Heart right ventricle (tissue), 16 donors: ENCODE measurements at regions not wholly inside any gene's neighbourhood (a gene's known extent, or its start where the extent isn't known, plus 50 kb on each side); places are given as distances from the start of the nearest gene placed in this dataset.

Experiments
- ATAC-seq, 8 donors: fragments of 200-7000 bp; cut with Tn5 transposase; one replicate each; pipeline ENCODE4 v1.9.1; 2020; ENCODE audit warnings: mild to moderate bottlenecking in 8 of 8, moderate library complexity in 8 of 8, moderate number of reproducible peaks in 1 of 8
- DNase-seq, 2 donors: peaks; one replicate each; pipeline ENCODE4 v3.0.0-alpha.2; 2020
- H3K27ac ChIP-seq, 10 donors: fragments of 200-600 bp; sonication (generic) in 2 of 10; one replicate each; pipeline versions ENCODE4 v1.5.0 to v1.8.0; 2020 to 2022; ENCODE audit warnings: mild to moderate bottlenecking in 3 of 10
- H3K27me3 ChIP-seq, 7 donors: fragments of 200-600 bp; one replicate each; pipeline ENCODE4 v1.8.0; 2021 to 2022; ENCODE audit warnings: mild to moderate bottlenecking in 2 of 7
- H3K36me3 ChIP-seq, 9 donors: fragments of 200-600 bp; sonication (generic) in 1 of 9; one replicate each; pipeline versions ENCODE4 v1.5.0 to v1.8.0; 2020 to 2022; ENCODE audit warnings: mild to moderate bottlenecking in 2 of 9
- H3K4me1 ChIP-seq, 9 donors: fragments of 200-600 bp; sonication (generic) in 1 of 9; one replicate each; pipeline versions ENCODE4 v1.5.0 to v1.8.0; 2020 to 2022; ENCODE audit warnings: mild to moderate bottlenecking in 4 of 9
- H3K4me3 ChIP-seq, 10 donors: fragments of 200-600 bp; sonication (generic) in 2 of 10; one replicate each; pipeline versions ENCODE4 v1.5.0 to v1.8.0; 2020 to 2022; ENCODE audit warnings: mild to moderate bottlenecking in 7 of 10, moderate library complexity in 2 of 10
- H3K9me3 ChIP-seq, 11 donors: fragments of 200-600 bp in 10 of 11; sonication (generic) in 2 of 11; one replicate each; pipeline versions ENCODE4 v1.5.0 to v1.8.0; 2013 to 2022; ENCODE audit warnings: mild to moderate bottlenecking in 2 of 11, control low read depth in 1 of 11, moderate library complexity in 1 of 11
- WGBS, 2 donors: extraction: QIAGEN DNeasy Blood & Tissue Kit; methylation state at CpG; one replicate each; pipeline ENCODE4 v1.1.7; 2013; ENCODE audit warnings: inconsistent platforms in 1 of 2; 5-methylcytosine and 5-hydroxymethylcytosine counted together
- intact Hi-C, 10 donors: fragments of 100-400 bp; cut with DNase I; formaldehyde crosslinking; loops; one replicate each; pipeline versions ENCODE4 v1.11.1 to v1.14.2; 2022
- TF ChIP-seq, protein P1 (sequence below), 9 donors: fragments of 200-600 bp; sonication (generic) in 2 of 9; IDR thresholded peaks; one replicate each; pipeline versions ENCODE4 v1.5.0 to v1.8.0; 2021 to 2022; ENCODE audit warnings: antibody characterized with exemption in 9 of 9, mild to moderate bottlenecking in 5 of 9, moderate library complexity in 1 of 9
- donor health status: Arrhythmogenic right ventricular cardiomyopathy.
- donor health status: ischemic (EF 13 %, LVEDD 7.1; RV severe dilation, severe dysfunction).
- donor health status: healthy with polysubstance abuse.
- donor health status: DM: no; HTN: yes; CAD: no.
- donor health status: DM: no; HTN: no; CAD: no.
- donor health status: ischemic (EF 25% LVEDD 6.9; RV normal size, moderate dysfunction).
- donor health status: ischemic (EF 25% LVEDD 5.7; RV mildly dilated, moderate dysfunction).
- donor health status: healthy.
- donor health status: DM: yes; HTN: yes; CAD: no.
- donor health status: Ischemic cardiomyopathy.
- donor health status: ischemic (EF 35%, LVEDD 5.7; RV mildly dilated, moderate dysfunction).
- donor health status: nonischemic (EF 11% LVEDD 7.7; RV severe dilation, severe dysfunction).
- donor health status: DM: yes; HTN: yes; CAD: no.
- donor health status: PGD.
- donor health status: ischemic (EF 29% LVEDD 5.4; RV normal size, mild dysfunction).
- donor health status: nonischemic (EF 23%, LVEDD 6.1; RV moderate dilation, normal function).

DNA sequence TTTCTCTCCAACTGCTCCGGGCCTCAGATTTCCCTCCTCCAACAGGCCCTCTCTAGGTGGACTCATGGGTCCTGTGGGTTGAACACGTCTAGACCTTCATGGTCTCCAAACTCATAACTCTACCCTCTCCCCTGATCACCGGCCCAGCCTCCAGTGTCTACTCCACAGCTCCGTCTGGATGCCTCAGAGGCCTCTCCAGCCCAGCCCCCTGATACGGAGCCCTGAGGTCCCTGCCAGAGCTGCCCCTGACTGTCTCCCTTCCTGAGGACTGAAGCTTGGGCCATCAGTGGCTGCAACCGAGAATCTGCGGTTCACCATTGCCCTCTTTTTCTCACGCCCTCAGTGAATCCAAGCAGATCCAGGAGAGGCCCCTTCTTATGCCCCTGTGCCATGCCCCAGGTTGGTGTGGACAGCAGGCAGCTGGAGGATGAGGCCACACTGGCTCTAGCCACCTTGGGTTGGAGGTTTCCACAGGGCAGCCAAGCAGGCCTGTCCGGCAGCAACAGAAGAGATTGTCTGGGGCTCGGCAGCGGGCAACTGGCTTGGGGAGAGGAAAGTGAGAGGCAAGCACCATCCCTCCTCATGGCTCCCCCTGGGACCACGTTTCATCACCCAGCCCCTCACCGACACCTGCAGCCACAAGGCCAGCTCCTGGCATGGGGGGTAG lies 104.6 kb upstream of the FGF3 start:
- DNase-seq, result no peak
- Histone ChIP-seq H3K4me1 (peaks cover 0 to 19% (median 6%) of the 10 kb centered on the region in 9 donors), H3K4me3 (no peak overlapping the region), H3K9me3 (no peaks in the 10 kb centered on the region), H3K36me3 (no peaks in the 10 kb centered on the region), H3K27ac (no peak overlapping the region), H3K27me3 (peaks cover 0 to 51% (median 35%) of the 10 kb centered on the region in 7 donors)
- ATAC-seq, result no peak
- 87 to 91% methylated on average over 13 of the region's 13 CpGs for WGBS, 2 donors
- intact Hi-C loops, result loop anchor here in 1 of 10 donors (10.0 kb wide), 1 partner anchor 171 kb away; no protein-coding TSS in a partner anchor
- TF ChIP-seq, protein P1, sequence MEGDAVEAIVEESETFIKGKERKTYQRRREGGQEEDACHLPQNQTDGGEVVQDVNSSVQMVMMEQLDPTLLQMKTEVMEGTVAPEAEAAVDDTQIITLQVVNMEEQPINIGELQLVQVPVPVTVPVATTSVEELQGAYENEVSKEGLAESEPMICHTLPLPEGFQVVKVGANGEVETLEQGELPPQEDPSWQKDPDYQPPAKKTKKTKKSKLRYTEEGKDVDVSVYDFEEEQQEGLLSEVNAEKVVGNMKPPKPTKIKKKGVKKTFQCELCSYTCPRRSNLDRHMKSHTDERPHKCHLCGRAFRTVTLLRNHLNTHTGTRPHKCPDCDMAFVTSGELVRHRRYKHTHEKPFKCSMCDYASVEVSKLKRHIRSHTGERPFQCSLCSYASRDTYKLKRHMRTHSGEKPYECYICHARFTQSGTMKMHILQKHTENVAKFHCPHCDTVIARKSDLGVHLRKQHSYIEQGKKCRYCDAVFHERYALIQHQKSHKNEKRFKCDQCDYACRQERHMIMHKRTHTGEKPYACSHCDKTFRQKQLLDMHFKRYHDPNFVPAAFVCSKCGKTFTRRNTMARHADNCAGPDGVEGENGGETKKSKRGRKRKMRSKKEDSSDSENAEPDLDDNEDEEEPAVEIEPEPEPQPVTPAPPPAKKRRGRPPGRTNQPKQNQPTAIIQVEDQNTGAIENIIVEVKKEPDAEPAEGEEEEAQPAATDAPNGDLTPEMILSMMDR (IDR thresholded peaks at IDR 0.05), result no peak

DNA sequence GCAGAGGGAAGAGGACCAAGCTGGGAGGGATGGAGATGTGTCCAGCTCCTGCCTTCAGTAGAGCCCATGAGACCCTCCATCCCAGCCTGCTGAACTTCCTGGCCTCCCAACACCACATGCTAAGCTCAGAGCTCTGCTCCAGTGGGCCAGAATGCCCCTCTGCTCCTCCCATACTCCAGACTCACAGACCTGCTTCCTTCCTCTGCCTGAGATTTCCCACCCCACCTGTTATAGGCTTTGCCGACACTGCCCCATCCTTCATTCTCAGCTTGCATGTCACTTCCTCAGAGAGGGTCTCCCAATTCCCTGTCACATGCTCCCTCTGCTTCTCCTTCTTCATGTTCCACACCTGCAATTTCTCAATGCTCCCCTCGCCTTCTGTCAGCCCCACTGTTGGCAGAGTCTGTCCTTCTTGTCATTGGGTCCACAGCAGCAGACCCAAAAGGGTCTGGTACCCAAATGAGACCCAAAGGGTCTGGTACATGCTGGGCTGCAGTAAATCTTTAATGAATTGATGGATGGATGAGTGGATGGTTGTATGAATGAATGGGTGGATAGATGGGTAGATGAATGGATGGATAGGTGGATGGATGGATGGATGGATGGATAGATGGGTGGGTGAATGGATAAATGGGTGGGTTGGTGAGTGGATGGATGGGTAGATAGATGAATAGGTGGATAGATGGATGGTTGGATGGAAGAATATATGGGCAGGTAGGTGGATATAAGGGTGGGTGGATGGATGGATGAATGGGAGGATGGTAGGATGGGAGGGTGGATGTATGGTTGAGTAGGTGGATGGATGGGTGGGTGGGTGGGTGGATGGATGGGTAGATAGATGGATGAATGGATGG lies 105.3 kb upstream of the FGF3 start:
- Histone ChIP-seq H3K9me3 (peaks cover 0 to 4% (median 0%) of the 10 kb centered on the region in 11 donors), H3K27me3 (peaks cover 0 to 46% (median 35%) of the 10 kb centered on the region in 7 donors), H3K4me1 (peaks cover 0 to 12% (median 0%) of the 10 kb centered on the region in 9 donors), H3K27ac (no peak overlapping the region), H3K36me3 (no peaks in the 10 kb centered on the region), H3K4me3 (no peak overlapping the region)
- WGBS, 2 donors, result 72 to 74% methylated on average over 2 of the region's 2 CpGs
- DNase-seq (no peak), ATAC-seq (no peak)
- TF ChIP-seq, protein P1 (IDR thresholded peaks at IDR 0.05), result no peak
- intact Hi-C loops, result loop anchor here in 1 of 10 donors (10.0 kb wide), 1 partner anchor 170 kb away; no protein-coding TSS in a partner anchor

DNA sequence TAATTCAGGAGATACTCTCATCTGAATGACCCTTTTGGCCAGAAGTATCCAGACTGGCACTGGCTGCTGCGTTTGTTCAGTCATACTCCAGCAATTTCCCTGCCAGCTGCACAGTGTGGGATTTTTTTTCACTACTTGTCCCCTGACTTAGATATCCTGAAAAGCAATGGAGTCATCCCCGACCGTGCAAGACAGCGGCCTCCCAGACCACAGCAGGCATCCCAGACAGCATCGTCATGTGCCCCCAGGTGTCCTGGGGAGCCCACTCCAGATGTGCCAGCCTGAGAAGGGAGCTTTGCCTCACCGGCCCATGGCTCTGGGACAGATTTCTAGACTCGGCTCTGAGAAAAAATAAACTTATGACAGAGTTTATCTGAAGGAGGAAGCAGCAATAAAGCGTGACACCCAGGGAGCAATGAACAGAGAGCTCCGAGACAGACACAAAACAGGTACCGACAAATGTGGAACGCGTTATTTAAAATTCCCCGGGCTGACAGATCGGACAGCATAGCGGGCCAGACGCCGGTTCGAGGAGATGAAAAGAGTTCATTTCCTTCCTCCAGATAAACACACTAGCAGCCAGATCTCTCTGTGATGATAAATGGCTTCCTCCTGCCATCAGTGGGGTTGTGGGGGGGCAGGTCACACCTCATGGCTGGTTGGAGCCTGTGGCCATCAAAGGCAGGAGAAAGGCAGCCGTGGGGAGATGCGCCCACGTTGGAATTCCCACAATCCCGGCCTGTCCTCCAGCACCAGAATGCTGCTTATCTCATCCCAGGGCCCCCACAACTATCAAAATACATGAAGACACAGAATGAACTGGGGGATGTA lies 106.4 kb upstream of the FGF3 start:
- no peak overlapping the region for H3K4me3 ChIP-seq
- DNase-seq (no peak), ATAC-seq (peak in 1 of 8 donors; percentile 5)
- peaks cover 0 to 6% (median 0%) of the 10 kb centered on the region in 11 donors for H3K9me3 ChIP-seq
- H3K4me1 ChIP-seq, result peaks cover 0 to 12% (median 0%) of the 10 kb centered on the region in 9 donors
- intact Hi-C loops, result loop anchor here in 1 of 10 donors (10.0 kb wide), 1 partner anchor 169 kb away; no protein-coding TSS in a partner anchor
- H3K27me3 ChIP-seq, result peaks cover 0 to 55% (median 42%) of the 10 kb centered on the region in 7 donors
- TF ChIP-seq, protein P1 (IDR thresholded peaks at IDR 0.05), result no peak
- H3K27ac ChIP-seq, result peak overlapping the region in 5 of 10 donors; percentile 16 to 52 (median 25)
- WGBS, 2 donors, result 20 to 24% methylated on average over 22 of the region's 22 CpGs
- H3K36me3 ChIP-seq, result no peaks in the 10 kb centered on the region
